A673 (cell line): ENCODE measurements at regions not wholly inside any gene's neighbourhood (a gene's known extent, or its start where the extent isn't known, plus 50 kb on each side); places are given as distances from the start of the nearest gene placed in this dataset.

Source experiments
- CTCF ChIP-seq: fragments of 300-800, 200-600 bp; sonication (generic); conservative IDR thresholded peaks from 2 replicates; pipeline ENCODE4 v1.5.1; 2017; ENCODE audit warnings: low read depth, mild to moderate bottlenecking, antibody characterized with exemption, low read length, moderate library complexity, mixed read lengths
- EZH2 ChIP-seq: fragments of 200-600 bp; sonication (generic); IDR thresholded peaks from 2 replicates; pipeline ENCODE4 v1.6.1; 2017; ENCODE audit warnings: borderline replicate concordance, low read depth, mild to moderate bottlenecking, mixed read lengths, antibody characterized with exemption, low read length; ENCODE audit not compliant: poor library complexity, severe bottlenecking

DNA sequence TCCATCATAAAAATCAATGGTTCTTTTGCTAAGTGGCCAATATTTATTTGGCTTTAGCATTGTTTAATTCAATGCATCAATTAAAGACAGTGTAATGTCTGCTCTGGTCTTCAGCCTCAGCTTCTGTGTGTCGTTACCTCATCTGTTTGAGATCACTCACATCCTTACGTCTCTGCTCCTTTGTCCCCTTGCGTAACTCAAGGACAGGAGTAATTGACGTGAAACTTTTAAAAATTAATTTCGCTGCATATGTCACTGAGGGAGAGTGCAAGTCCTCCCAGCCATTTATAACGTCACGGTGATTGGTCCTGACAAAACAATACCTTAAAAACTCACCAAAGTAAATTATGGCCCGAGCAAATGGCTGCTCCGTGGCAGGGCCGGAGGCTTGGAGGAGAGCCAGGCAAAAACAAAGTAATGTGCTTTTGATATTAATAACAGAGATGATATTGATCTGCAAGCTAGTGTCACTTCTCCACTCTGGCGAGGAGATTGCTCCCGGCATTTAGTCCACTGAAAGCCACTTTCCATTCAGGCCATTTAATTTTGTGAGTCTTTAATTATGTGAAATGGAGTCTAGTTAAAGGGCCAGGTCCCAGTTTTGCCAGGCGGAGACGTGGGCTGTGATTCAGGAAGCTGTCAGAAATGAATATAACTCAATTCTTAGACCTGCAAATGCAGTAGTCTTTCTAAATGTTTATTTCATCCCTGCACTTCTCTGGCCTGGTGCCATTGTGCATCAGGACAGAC, 150.9 kb upstream of the POU3F1 start:
- no peak for TF ChIP-seq CTCF
- TF ChIP-seq EZH2, result no peak
